Heart left ventricle (tissue), 16 donors: ENCODE measurements at regions not wholly inside any gene's neighbourhood (a gene's known extent, or its start where the extent isn't known, plus 50 kb on each side); places are given as distances from the start of the nearest gene placed in this dataset.

ENCODE experiments used
- ATAC-seq, 4 donors: fragments of 200-7000 bp; cut with Tn5 transposase; one replicate each; pipeline ENCODE4 v1.9.1; 2020 to 2022; ENCODE audit warnings: moderate library complexity in 4 of 4, mild to moderate bottlenecking in 3 of 4, moderate number of reproducible peaks in 1 of 4
- DNase-seq, 5 donors: peaks; one replicate each; pipeline ENCODE4 v3.0.0-alpha.2; 2020
- H3K27ac ChIP-seq, 12 donors: fragments of 200-600 bp; sonication (generic) in 4 of 12; one replicate each; pipeline versions ENCODE4 v1.5.0 to v1.8.0; 2016 to 2022; ENCODE audit warnings: mild to moderate bottlenecking in 2 of 12
- H3K27me3 ChIP-seq, 9 donors: fragments of 200-600 bp; sonication (generic) in 2 of 9; one replicate each; pipeline versions ENCODE4 v1.5.1 to v1.8.0; 2016 to 2022; ENCODE audit warnings: mild to moderate bottlenecking in 3 of 9
- H3K36me3 ChIP-seq, 9 donors: fragments of 200-600 bp; sonication (generic) in 2 of 9; one replicate each; pipeline versions ENCODE4 v1.5.0 to v1.8.0; 2018 to 2022; ENCODE audit warnings: mild to moderate bottlenecking in 2 of 9
- H3K4me1 ChIP-seq, 12 donors: fragments of 200-600 bp; sonication (generic) in 4 of 12; one replicate each; pipeline versions ENCODE4 v1.5.0 to v1.8.0; 2016 to 2022; ENCODE audit warnings: mild to moderate bottlenecking in 3 of 12
- H3K4me3 ChIP-seq, 12 donors: fragments of 200-600 bp; sonication (generic) in 4 of 12; one replicate each; pipeline versions ENCODE4 v1.5.0 to v1.8.0; 2017 to 2022; ENCODE audit warnings: mild to moderate bottlenecking in 9 of 12, moderate library complexity in 4 of 12
- H3K9me3 ChIP-seq, 12 donors: fragments of 200-600 bp; sonication (generic) in 4 of 12; one replicate each; pipeline versions ENCODE4 v1.5.0 to v1.8.0; 2016 to 2022; ENCODE audit warnings: mild to moderate bottlenecking in 1 of 12
- CTCF ChIP-seq, 12 donors: fragments of 200-600 bp; sonication (generic) in 4 of 12; IDR thresholded peaks; one replicate each; pipeline versions ENCODE4 v1.5.0 to v1.8.0; 2018 to 2022; ENCODE audit warnings: antibody characterized with exemption in 12 of 12, mild to moderate bottlenecking in 5 of 12
- POLR2A ChIP-seq, 2 donors: fragments of 450-650 bp; IDR thresholded peaks; one replicate each; pipeline ENCODE4 v1.6.1; 2017; ENCODE audit warnings: antibody characterized with exemption in 2 of 2, mild to moderate bottlenecking in 2 of 2, moderate library complexity in 2 of 2
- WGBS, 4 donors: extraction: QIAGEN DNeasy Blood & Tissue Kit in 2 of 4; methylation state at CpG; one replicate each; pipeline versions ENCODE4 v1.1.5 to v1.1.7; 2013 to 2018; 5-methylcytosine and 5-hydroxymethylcytosine counted together
- intact Hi-C, 10 donors: fragments of 100-400 bp; cut with DNase I; formaldehyde crosslinking; loops; one replicate each; pipeline versions ENCODE4 v1.11.1 to v1.14.2; 2022
- donor health status: ischemic (EF 13 %, LVEDD 7.1; RV severe dilation, severe dysfunction).
- donor health status: healthy with polysubstance abuse.
- donor health status: DM: no; HTN: yes; CAD: no.
- donor health status: DM: no; HTN: no; CAD: no.
- donor health status: ischemic (EF 25% LVEDD 6.9; RV normal size, moderate dysfunction).
- donor health status: ischemic (EF 25% LVEDD 5.7; RV mildly dilated, moderate dysfunction).
- donor health status: healthy.
- donor health status: DM: yes; HTN: yes; CAD: no.
- donor health status: ischemic (EF 35%, LVEDD 5.7; RV mildly dilated, moderate dysfunction).
- donor health status: nonischemic (EF 11% LVEDD 7.7; RV severe dilation, severe dysfunction).
- donor health status: DM: yes; HTN: yes; CAD: no.
- donor health status: PGD.
- donor health status: ischemic (EF 29% LVEDD 5.4; RV normal size, mild dysfunction).
- donor health status: nonischemic (EF 23%, LVEDD 6.1; RV moderate dilation, normal function).

GRCh38 chr6:112842330-112842685 lies 495.2 kb downstream of the RFPL4B start:
- Histone ChIP-seq H3K4me3 (no peak overlapping the region), H3K9me3 (peaks cover 0 to 4% (median 0%) of the 10 kb centered on the region in 12 donors), H3K27ac (no peak overlapping the region), H3K36me3 (no peaks in the 10 kb centered on the region), H3K27me3 (no peaks in the 10 kb centered on the region), H3K4me1 (peaks cover 0 to 5% (median 0%) of the 10 kb centered on the region in 12 donors)
- DNase-seq, result no peak
- TF ChIP-seq CTCF (IDR thresholded peaks at IDR 0.05), result no peak
- no peak for TF ChIP-seq POLR2A (IDR thresholded peaks at IDR 0.05)
- no peak for ATAC-seq
- intact Hi-C loops, result no loop called here

- H3K27ac ChIP-seq, result no peak overlapping the region
- ATAC-seq (no peak), DNase-seq (no peak)
- H3K27me3 ChIP-seq, result no peaks in the 10 kb centered on the region
- WGBS, 4 donors, result 48 to 72% (median 61%) methylated on average over 3 of the region's 3 CpGs
- H3K36me3 ChIP-seq, result no peaks in the 10 kb centered on the region
- H3K4me3 ChIP-seq, result no peak overlapping the region
- intact Hi-C loops, result no loop called here
- H3K9me3 ChIP-seq, result peaks cover 0 to 4% (median 0%) of the 10 kb centered on the region in 12 donors
- peaks cover 0 to 2% (median 0%) of the 10 kb centered on the region in 12 donors for H3K4me1 ChIP-seq
- no peak for TF ChIP-seq CTCF (IDR thresholded peaks at IDR 0.05)
- no peak for TF ChIP-seq POLR2A (IDR thresholded peaks at IDR 0.05)
Observed at GRCh38 chr6:112846681-112847080, 499.6 kb downstream of the RFPL4B start.

- Histone ChIP-seq H3K27ac (no peak overlapping the region), H3K4me3 (no peak overlapping the region), H3K4me1 (no peaks in the 10 kb centered on the region), H3K36me3 (no peaks in the 10 kb centered on the region), H3K9me3 (no peaks in the 10 kb centered on the region), H3K27me3 (no peaks in the 10 kb centered on the region)
- no peak for DNase-seq
- no peak for ATAC-seq
- intact Hi-C loops, result no loop called here
- no peak for TF ChIP-seq CTCF (IDR thresholded peaks at IDR 0.05)
- no peak for TF ChIP-seq POLR2A (IDR thresholded peaks at IDR 0.05)
- 0 to 42% (median 22%) methylated on average over 1 of the region's 1 CpG for WGBS, 4 donors
Observed at GRCh38 chr6:112851146-112851545, 504.0 kb downstream of the RFPL4B start.

- 64 to 77% (median 72%) methylated on average over 2 of the region's 2 CpGs for WGBS, 4 donors
- Histone ChIP-seq H3K4me1 (no peaks in the 10 kb centered on the region), H3K27me3 (no peaks in the 10 kb centered on the region), H3K9me3 (no peaks in the 10 kb centered on the region), H3K36me3 (no peaks in the 10 kb centered on the region), H3K4me3 (no peak overlapping the region), H3K27ac (no peak overlapping the region)
- ATAC-seq (no peak), DNase-seq (no peak)
- no peak for TF ChIP-seq POLR2A (IDR thresholded peaks at IDR 0.05)
- TF ChIP-seq CTCF (IDR thresholded peaks at IDR 0.05), result no peak
- intact Hi-C loops, result no loop called here
Observed at GRCh38 chr6:112853162-112853561, 506.0 kb downstream of the RFPL4B start.
